GM19324 (cell line): ENCODE measurements at regions not wholly inside any gene's neighbourhood (a gene's known extent, or its start where the extent isn't known, plus 50 kb on each side); places are given as distances from the start of the nearest gene placed in this dataset.

Source experiments
- ATAC-seq: cut with Tn5 transposase; IDR thresholded peaks from one replicate; pipeline ENCODE4 v1.9.1; 2021; ENCODE audit warnings: mild to moderate bottlenecking, moderate library complexity; ENCODE audit not compliant: unreplicated experiment, low FRiP score

GRCh38 chr20:6831461-6831860 is 64.0 kb downstream of the BMP2 start:
- ATAC-seq: no peak

GRCh38 chr20:6832811-6833210 is 65.3 kb downstream of the BMP2 start:
- ATAC-seq: no peak

- no peak for ATAC-seq
Observed at GRCh38 chr20:6835609-6836008, 68.1 kb downstream of the BMP2 start.

- ATAC-seq: no peak
Observed at GRCh38 chr20:6836821-6837374, 69.4 kb downstream of the BMP2 start.

GRCh38 chr20:6837730-6838129 is 70.2 kb downstream of the BMP2 start:
- no peak for ATAC-seq

- ATAC-seq: peak; percentile 64
Observed at GRCh38 chr20:6838181-6838826, 70.8 kb downstream of the BMP2 start.

- ATAC-seq: no peak
Observed at GRCh38 chr20:6841128-6841527, 73.6 kb downstream of the BMP2 start.

- no peak for ATAC-seq
Observed at GRCh38 chr20:6845141-6845540, 77.7 kb downstream of the BMP2 start.

- ATAC-seq: no peak
Observed at GRCh38 chr20:6848041-6848440, 80.6 kb downstream of the BMP2 start.

GRCh38 chr20:6848992-6849391 is 81.5 kb downstream of the BMP2 start:
- no peak for ATAC-seq

GRCh38 chr20:6851136-6851535 is 83.7 kb downstream of the BMP2 start:
- no peak for ATAC-seq

- no peak for ATAC-seq
Observed at GRCh38 chr20:6852478-6852877, 85.0 kb downstream of the BMP2 start.

GRCh38 chr20:6855104-6855503 is 87.6 kb downstream of the BMP2 start:
- ATAC-seq: no peak

- no peak for ATAC-seq
Observed at GRCh38 chr20:6855796-6856195, 88.3 kb downstream of the BMP2 start.

- ATAC-seq: no peak
Observed at GRCh38 chr20:6857927-6858326, 90.4 kb downstream of the BMP2 start.

GRCh38 chr20:6863355-6863754 is 95.9 kb downstream of the BMP2 start:
- ATAC-seq: no peak

- ATAC-seq: no peak
Observed at GRCh38 chr20:6863798-6864201, 96.3 kb downstream of the BMP2 start.

GRCh38 chr20:6864740-6865139 is 97.3 kb downstream of the BMP2 start:
- ATAC-seq: no peak

- no peak for ATAC-seq
Observed at GRCh38 chr20:6866741-6867140, 99.3 kb downstream of the BMP2 start.

- peak; percentile 39 for ATAC-seq
Observed at GRCh38 chr20:6868861-6869260, 101.4 kb downstream of the BMP2 start.

- ATAC-seq: no peak
Observed at GRCh38 chr20:6870559-6870958, 103.1 kb downstream of the BMP2 start.

GRCh38 chr20:6877633-6878032 is 110.1 kb downstream of the BMP2 start:
- no peak for ATAC-seq
